ENCODE measurements at regions not wholly inside any gene's neighbourhood (a gene's known extent, or its start where the extent isn't known, plus 50 kb on each side); places are given as distances from the start of the nearest gene placed in this dataset.

GRCh38 chr6:160930547-160931377, 60.8 kb upstream of the MAP3K4 start (continued):
- no peak for TF ChIP-seq GLMP (CRISPR knock-in tag; IDR thresholded peaks at IDR 0.05; ENCODE audit: borderline replicate concordance)
- TF ChIP-seq, protein P1, sequence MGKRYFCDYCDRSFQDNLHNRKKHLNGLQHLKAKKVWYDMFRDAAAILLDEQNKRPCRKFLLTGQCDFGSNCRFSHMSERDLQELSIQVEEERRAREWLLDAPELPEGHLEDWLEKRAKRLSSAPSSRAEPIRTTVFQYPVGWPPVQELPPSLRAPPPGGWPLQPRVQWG (CRISPR knock-in tag; IDR thresholded peaks at IDR 0.05; ENCODE audit: borderline replicate concordance, low read depth): no peak
- TF ChIP-seq HDAC6 (IDR thresholded peaks at IDR 0.05; ENCODE audit: low read depth, low read length): no peak
- peak; percentile 64 for TF ChIP-seq SALL1 (CRISPR knock-in tag; IDR thresholded peaks at IDR 0.05)
- no peak for TF ChIP-seq MTA3 (CRISPR knock-in tag; IDR thresholded peaks at IDR 0.05)
- TF ChIP-seq NFKB2 (CRISPR knock-in tag; IDR thresholded peaks at IDR 0.05; ENCODE audit: borderline replicate concordance): no peak; the same call in 1 of the 2 replicates
- TF ChIP-seq KDM5A (IDR thresholded peaks at IDR 0.05; ENCODE audit: borderline replicate concordance, low read length): no peak
- no peak for TF ChIP-seq ISL2 (CRISPR knock-in tag; IDR thresholded peaks at IDR 0.05)
- TF ChIP-seq REL (CRISPR knock-in tag; conservative IDR thresholded peaks at IDR 0.05): no peak
- no peak for TF ChIP-seq NR2F6 (IDR thresholded peaks at IDR 0.05)
- TF ChIP-seq NR2F6 (CRISPR knock-in tag; IDR thresholded peaks at IDR 0.05): no peak
- TF ChIP-seq, protein P2, sequence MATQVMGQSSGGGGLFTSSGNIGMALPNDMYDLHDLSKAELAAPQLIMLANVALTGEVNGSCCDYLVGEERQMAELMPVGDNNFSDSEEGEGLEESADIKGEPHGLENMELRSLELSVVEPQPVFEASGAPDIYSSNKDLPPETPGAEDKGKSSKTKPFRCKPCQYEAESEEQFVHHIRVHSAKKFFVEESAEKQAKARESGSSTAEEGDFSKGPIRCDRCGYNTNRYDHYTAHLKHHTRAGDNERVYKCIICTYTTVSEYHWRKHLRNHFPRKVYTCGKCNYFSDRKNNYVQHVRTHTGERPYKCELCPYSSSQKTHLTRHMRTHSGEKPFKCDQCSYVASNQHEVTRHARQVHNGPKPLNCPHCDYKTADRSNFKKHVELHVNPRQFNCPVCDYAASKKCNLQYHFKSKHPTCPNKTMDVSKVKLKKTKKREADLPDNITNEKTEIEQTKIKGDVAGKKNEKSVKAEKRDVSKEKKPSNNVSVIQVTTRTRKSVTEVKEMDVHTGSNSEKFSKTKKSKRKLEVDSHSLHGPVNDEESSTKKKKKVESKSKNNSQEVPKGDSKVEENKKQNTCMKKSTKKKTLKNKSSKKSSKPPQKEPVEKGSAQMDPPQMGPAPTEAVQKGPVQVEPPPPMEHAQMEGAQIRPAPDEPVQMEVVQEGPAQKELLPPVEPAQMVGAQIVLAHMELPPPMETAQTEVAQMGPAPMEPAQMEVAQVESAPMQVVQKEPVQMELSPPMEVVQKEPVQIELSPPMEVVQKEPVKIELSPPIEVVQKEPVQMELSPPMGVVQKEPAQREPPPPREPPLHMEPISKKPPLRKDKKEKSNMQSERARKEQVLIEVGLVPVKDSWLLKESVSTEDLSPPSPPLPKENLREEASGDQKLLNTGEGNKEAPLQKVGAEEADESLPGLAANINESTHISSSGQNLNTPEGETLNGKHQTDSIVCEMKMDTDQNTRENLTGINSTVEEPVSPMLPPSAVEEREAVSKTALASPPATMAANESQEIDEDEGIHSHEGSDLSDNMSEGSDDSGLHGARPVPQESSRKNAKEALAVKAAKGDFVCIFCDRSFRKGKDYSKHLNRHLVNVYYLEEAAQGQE (IDR thresholded peaks at IDR 0.05; ENCODE audit: borderline replicate concordance in 1 of 2, low read depth in 1 of 2, low read length in 2 of 2): no peak
- peak; percentile 20; the same call in 1 of the 2 replicates for TF ChIP-seq ZNF768 (CRISPR knock-in tag; IDR thresholded peaks at IDR 0.05)
- TF ChIP-seq, protein P3, sequence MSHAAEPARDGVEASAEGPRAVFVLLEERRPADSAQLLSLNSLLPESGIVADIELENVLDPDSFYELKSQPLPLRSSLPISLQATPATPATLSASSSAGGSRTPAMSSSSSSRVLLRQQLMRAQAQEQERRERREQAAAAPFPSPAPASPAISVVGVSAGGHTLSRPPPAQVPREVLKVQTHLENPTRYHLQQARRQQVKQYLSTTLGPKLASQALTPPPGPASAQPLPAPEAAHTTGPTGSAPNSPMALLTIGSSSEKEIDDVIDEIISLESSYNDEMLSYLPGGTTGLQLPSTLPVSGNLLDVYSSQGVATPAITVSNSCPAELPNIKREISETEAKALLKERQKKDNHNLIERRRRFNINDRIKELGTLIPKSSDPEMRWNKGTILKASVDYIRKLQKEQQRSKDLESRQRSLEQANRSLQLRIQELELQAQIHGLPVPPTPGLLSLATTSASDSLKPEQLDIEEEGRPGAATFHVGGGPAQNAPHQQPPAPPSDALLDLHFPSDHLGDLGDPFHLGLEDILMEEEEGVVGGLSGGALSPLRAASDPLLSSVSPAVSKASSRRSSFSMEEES (CRISPR knock-in tag; IDR thresholded peaks at IDR 0.05): no peak
- TF ChIP-seq ZNF614 (CRISPR knock-in tag; IDR thresholded peaks at IDR 0.05; ENCODE audit: borderline replicate concordance): no peak
- no peak for TF ChIP-seq SETDB1 (CRISPR knock-in tag; IDR thresholded peaks at IDR 0.05; ENCODE audit: borderline replicate concordance)
- no peak for TF ChIP-seq ZNF672 (CRISPR knock-in tag; IDR thresholded peaks at IDR 0.05)
- no peak for TF ChIP-seq ZNF740 (CRISPR knock-in tag; IDR thresholded peaks at IDR 0.05)
- TF ChIP-seq, protein P4, sequence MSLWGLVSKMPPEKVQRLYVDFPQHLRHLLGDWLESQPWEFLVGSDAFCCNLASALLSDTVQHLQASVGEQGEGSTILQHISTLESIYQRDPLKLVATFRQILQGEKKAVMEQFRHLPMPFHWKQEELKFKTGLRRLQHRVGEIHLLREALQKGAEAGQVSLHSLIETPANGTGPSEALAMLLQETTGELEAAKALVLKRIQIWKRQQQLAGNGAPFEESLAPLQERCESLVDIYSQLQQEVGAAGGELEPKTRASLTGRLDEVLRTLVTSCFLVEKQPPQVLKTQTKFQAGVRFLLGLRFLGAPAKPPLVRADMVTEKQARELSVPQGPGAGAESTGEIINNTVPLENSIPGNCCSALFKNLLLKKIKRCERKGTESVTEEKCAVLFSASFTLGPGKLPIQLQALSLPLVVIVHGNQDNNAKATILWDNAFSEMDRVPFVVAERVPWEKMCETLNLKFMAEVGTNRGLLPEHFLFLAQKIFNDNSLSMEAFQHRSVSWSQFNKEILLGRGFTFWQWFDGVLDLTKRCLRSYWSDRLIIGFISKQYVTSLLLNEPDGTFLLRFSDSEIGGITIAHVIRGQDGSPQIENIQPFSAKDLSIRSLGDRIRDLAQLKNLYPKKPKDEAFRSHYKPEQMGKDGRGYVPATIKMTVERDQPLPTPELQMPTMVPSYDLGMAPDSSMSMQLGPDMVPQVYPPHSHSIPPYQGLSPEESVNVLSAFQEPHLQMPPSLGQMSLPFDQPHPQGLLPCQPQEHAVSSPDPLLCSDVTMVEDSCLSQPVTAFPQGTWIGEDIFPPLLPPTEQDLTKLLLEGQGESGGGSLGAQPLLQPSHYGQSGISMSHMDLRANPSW (CRISPR knock-in tag; IDR thresholded peaks at IDR 0.05; ENCODE audit: borderline replicate concordance): no peak

All from HepG2 (cell line).